ENCODE measurements at regions not wholly inside any gene's neighbourhood (a gene's known extent, or its start where the extent isn't known, plus 50 kb on each side); places are given as distances from the start of the nearest gene placed in this dataset.

DNA sequence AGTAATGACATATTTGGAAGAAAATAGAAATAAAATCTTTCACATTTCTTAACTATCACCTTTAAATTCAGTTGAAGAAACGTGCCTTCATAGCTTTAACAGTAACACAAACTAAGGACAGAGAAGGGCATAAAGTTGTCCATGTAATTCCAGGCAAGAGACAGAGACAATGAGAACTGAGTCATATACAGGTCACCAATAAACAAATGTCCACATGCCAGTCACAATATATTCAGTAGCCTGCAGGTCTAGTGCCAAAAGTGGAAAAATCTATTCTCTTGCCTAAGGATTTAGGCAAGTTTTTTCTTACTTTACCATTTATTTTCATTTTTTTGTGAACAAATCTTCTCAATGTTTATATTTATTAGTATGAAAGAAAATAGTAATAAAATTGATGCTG lies 1711.5 kb upstream of the NUDT12 start:
- TF ChIP-seq, protein P1, sequence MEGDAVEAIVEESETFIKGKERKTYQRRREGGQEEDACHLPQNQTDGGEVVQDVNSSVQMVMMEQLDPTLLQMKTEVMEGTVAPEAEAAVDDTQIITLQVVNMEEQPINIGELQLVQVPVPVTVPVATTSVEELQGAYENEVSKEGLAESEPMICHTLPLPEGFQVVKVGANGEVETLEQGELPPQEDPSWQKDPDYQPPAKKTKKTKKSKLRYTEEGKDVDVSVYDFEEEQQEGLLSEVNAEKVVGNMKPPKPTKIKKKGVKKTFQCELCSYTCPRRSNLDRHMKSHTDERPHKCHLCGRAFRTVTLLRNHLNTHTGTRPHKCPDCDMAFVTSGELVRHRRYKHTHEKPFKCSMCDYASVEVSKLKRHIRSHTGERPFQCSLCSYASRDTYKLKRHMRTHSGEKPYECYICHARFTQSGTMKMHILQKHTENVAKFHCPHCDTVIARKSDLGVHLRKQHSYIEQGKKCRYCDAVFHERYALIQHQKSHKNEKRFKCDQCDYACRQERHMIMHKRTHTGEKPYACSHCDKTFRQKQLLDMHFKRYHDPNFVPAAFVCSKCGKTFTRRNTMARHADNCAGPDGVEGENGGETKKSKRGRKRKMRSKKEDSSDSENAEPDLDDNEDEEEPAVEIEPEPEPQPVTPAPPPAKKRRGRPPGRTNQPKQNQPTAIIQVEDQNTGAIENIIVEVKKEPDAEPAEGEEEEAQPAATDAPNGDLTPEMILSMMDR (conservative IDR thresholded peaks at IDR 0.05 in 1 of 2, IDR thresholded peaks at IDR 0.05 in 1 of 2; ENCODE audit: extremely low read depth in 1 of 2, insufficient read depth in 1 of 2, low read depth in 1 of 2, low read length in 2 of 2) = no peak
- TF ChIP-seq EZH2 (IDR thresholded peaks at IDR 0.05; ENCODE audit: borderline replicate concordance, low read length) = no peak

Measured in mammary epithelial cell (primary cell).